ENCODE measurements at regions not wholly inside any gene's neighbourhood (a gene's known extent, or its start where the extent isn't known, plus 50 kb on each side); places are given as distances from the start of the nearest gene placed in this dataset.

- CTCF ChIA-PET: no interaction called here
- no peak overlapping the region for H3K4me3 ChIP-seq (ENCODE audit: low read depth in 2 of 2, low read length in 2 of 2)
- no peaks in the 10 kb centered on the region for H3K9me3 ChIP-seq (ENCODE audit: control insufficient read depth, insufficient read depth, low read depth, low read length)
- ATAC-seq: no peak
- H3K27ac ChIP-seq (ENCODE audit: low read length): no peak overlapping the region
- in situ Hi-C loops (cut with HindIII; ENCODE audit: low pct_unique_long_range_greater_than_20kb, low sequenced_read_pairs) (no loop called here), intact Hi-C loops (cut with micrococcal nuclease; ENCODE audit: unreplicated experiment) (no loop called here)
- no peaks in the 10 kb centered on the region for H3K4me1 ChIP-seq (ENCODE audit: control insufficient read depth, insufficient read depth, low read length)
- no TSS peak for BruUV-seq (replicated peaks)
- DNase-seq (ENCODE audit: low read depth, low spot score): no peak
- POLR2A ChIA-PET: no interaction called here
- no peaks in the 10 kb centered on the region for H3K36me3 ChIP-seq (ENCODE audit: control insufficient read depth, insufficient read depth, low read length)
- H3K27me3 ChIP-seq (ENCODE audit: control insufficient read depth, insufficient read depth, low read length): no peaks in the 10 kb centered on the region
- TF ChIP-seq SIN3A (IDR thresholded peaks at IDR 0.05; ENCODE audit: borderline replicate concordance, insufficient read depth, low read depth, low read length) (no peak), POLR2AphosphoS5 (IDR thresholded peaks at IDR 0.05; ENCODE audit: low read depth, low read length) (no peak), REST (IDR thresholded peaks at IDR 0.05; ENCODE audit: insufficient read depth in 1 of 2, low read depth in 2 of 2, low read length in 1 of 2) (no peak), CTCF (IDR thresholded peaks at IDR 0.05) (no peak), TCF7L2 (IDR thresholded peaks at IDR 0.05; ENCODE audit: low read depth, low read length) (no peak)
Measured at GRCh38 chr3:103173940-103174339, 739.1 kb downstream of the ZPLD1 start.

GRCh38 chr3:103181160-103181559 lies 746.3 kb downstream of the ZPLD1 start:
- TF ChIP-seq POLR2AphosphoS5 (IDR thresholded peaks at IDR 0.05; ENCODE audit: low read depth, low read length): no peak
- POLR2A ChIA-PET: no interaction called here
- peaks cover 15% of the 10 kb centered on the region; the same call in 1 of the 2 replicates for H3K9me3 ChIP-seq (ENCODE audit: control insufficient read depth, insufficient read depth, low read depth, low read length)
- CTCF ChIA-PET: no interaction called here
- H3K27me3 ChIP-seq (ENCODE audit: control insufficient read depth, insufficient read depth, low read length): no peaks in the 10 kb centered on the region
- H3K4me3 ChIP-seq (ENCODE audit: low read depth in 2 of 2, low read length in 2 of 2): no peak overlapping the region
- in situ Hi-C loops (cut with HindIII; ENCODE audit: low pct_unique_long_range_greater_than_20kb, low sequenced_read_pairs): no loop called here
- ATAC-seq (no peak), DNase-seq (ENCODE audit: low read depth, low spot score) (no peak)
- no peaks in the 10 kb centered on the region for H3K4me1 ChIP-seq (ENCODE audit: control insufficient read depth, insufficient read depth, low read length)
- BruUV-seq (replicated peaks): no TSS peak
- no peak overlapping the region for H3K27ac ChIP-seq (ENCODE audit: low read length)
- intact Hi-C loops (cut with micrococcal nuclease; ENCODE audit: unreplicated experiment): no loop called here
- H3K36me3 ChIP-seq (ENCODE audit: control insufficient read depth, insufficient read depth, low read length): no peaks in the 10 kb centered on the region

- H3K36me3 ChIP-seq (ENCODE audit: control insufficient read depth, insufficient read depth, low read length): no peaks in the 10 kb centered on the region
- TF ChIP-seq REST (IDR thresholded peaks at IDR 0.05; ENCODE audit: insufficient read depth in 1 of 2, low read depth in 2 of 2, low read length in 1 of 2): no peak
- no peak for TF ChIP-seq CTCF (IDR thresholded peaks at IDR 0.05)
- no peak for TF ChIP-seq POLR2AphosphoS5 (IDR thresholded peaks at IDR 0.05; ENCODE audit: low read depth, low read length)
- no peak for TF ChIP-seq SIN3A (IDR thresholded peaks at IDR 0.05; ENCODE audit: borderline replicate concordance, insufficient read depth, low read depth, low read length)
- no peak for ATAC-seq
- intact Hi-C loops (cut with micrococcal nuclease; ENCODE audit: unreplicated experiment): no loop called here
- ChIA-PET POLR2A (interaction anchor here (0.6 kb wide), 1 partner anchor 69 kb away, joined by 5 read pairs; no protein-coding TSS in a partner anchor), CTCF (no interaction called here)
- H3K4me1 ChIP-seq (ENCODE audit: control insufficient read depth, insufficient read depth, low read length): no peaks in the 10 kb centered on the region
- peaks cover 15% of the 10 kb centered on the region; the same call in 1 of the 2 replicates for H3K9me3 ChIP-seq (ENCODE audit: control insufficient read depth, insufficient read depth, low read depth, low read length)
- no TSS peak for BruUV-seq (replicated peaks)
- H3K27me3 ChIP-seq (ENCODE audit: control insufficient read depth, insufficient read depth, low read length): no peaks in the 10 kb centered on the region
- in situ Hi-C loops (cut with HindIII; ENCODE audit: low pct_unique_long_range_greater_than_20kb, low sequenced_read_pairs): no loop called here
- H3K4me3 ChIP-seq (ENCODE audit: low read depth in 2 of 2, low read length in 2 of 2): no peak overlapping the region
- no peak for DNase-seq (ENCODE audit: low read depth, low spot score)
- H3K27ac ChIP-seq (ENCODE audit: low read length): no peak overlapping the region
Measured at GRCh38 chr3:103184772-103185171, 750.0 kb downstream of the ZPLD1 start.
